Spleen (tissue), 11 donors: ENCODE measurements at regions not wholly inside any gene's neighbourhood (a gene's known extent, or its start where the extent isn't known, plus 50 kb on each side); places are given as distances from the start of the nearest gene placed in this dataset.

Experiments used
- DNase-seq: peaks from one replicate; pipeline ENCODE4 v3.0.0-alpha.2; 2020
- H3K27ac ChIP-seq, 8 donors: fragments of 200-600 bp; sonication (generic) in 7 of 8; 1 replicate in 4 of 8; 2 replicates in 4 of 8; pipeline versions ENCODE4 v1.5.0 to v1.8.0; 2016 to 2021; ENCODE audit warnings: inconsistent platforms in 4 of 8, mild to moderate bottlenecking in 4 of 8, moderate library complexity in 1 of 8
- H3K27me3 ChIP-seq, 7 donors: fragments of 200-600 bp; sonication (generic) in 6 of 7; replicated peaks in 1 of 7; 1 replicate in 4 of 7; 2 replicates in 3 of 7; pipeline versions ENCODE4 v1.5.0 to v1.8.0; 2016 to 2021; ENCODE audit warnings: inconsistent platforms in 3 of 7, mild to moderate bottlenecking in 1 of 7
- H3K36me3 ChIP-seq, 6 donors: fragments of 200-600 bp; sonication (generic) in 5 of 6; 1 replicate in 4 of 6; 2 replicates in 2 of 6; pipeline versions ENCODE4 v1.5.0 to v1.8.0; 2016 to 2021; ENCODE audit warnings: inconsistent platforms in 2 of 6
- H3K4me1 ChIP-seq, 6 donors: fragments of 200-600 bp; sonication (generic) in 5 of 6; 1 replicate in 3 of 6; 2 replicates in 3 of 6; pipeline versions ENCODE4 v1.5.0 to v1.8.0; 2016 to 2021; ENCODE audit warnings: inconsistent platforms in 3 of 6
- H3K4me3 ChIP-seq, 8 donors: fragments of 200-600 bp; sonication (generic) in 7 of 8; 1 replicate in 4 of 8; 2 replicates in 4 of 8; pipeline versions ENCODE4 v1.5.0 to v1.8.0; 2016 to 2021; ENCODE audit warnings: inconsistent platforms in 4 of 8, mild to moderate bottlenecking in 4 of 8, moderate library complexity in 2 of 8
- H3K9me3 ChIP-seq, 8 donors: fragments of 200-600 bp; sonication (generic) in 7 of 8; 1 replicate in 4 of 8; 2 replicates in 4 of 8; pipeline versions ENCODE4 v1.5.0 to v1.8.0; 2016 to 2021; ENCODE audit warnings: inconsistent platforms in 4 of 8
- CTCF ChIP-seq, 11 experiments: fragments of 200-600 bp in 7 of 11; fragments of 450-650 bp in 4 of 11; sonication (generic) in 4 of 11; IDR thresholded peaks in 8 of 11; conservative IDR thresholded peaks in 3 of 11; 1 replicate in 7 of 11; 2 replicates in 4 of 11; pipeline versions ENCODE4 v1.4.0 to v1.8.0; 2016 to 2021; ENCODE audit warnings: antibody characterized with exemption in 11 of 11, inconsistent platforms in 4 of 11, mild to moderate bottlenecking in 1 of 11
- POLR2A ChIP-seq, 3 donors: fragments of 450-650 bp; IDR thresholded peaks; one replicate each; pipeline ENCODE4 v1.5.1; 2017; ENCODE audit warnings: antibody characterized with exemption in 3 of 3, mild to moderate bottlenecking in 1 of 3
- POLR2AphosphoS5 ChIP-seq, 3 donors: sonication (generic); formaldehyde crosslinking; IDR thresholded peaks; one replicate each; pipeline ENCODE4 v1.5.1; 2017; ENCODE audit warnings: antibody characterized with exemption in 3 of 3
- WGBS, 5 donors: extraction: QIAGEN DNeasy Blood & Tissue Kit in 3 of 5; methylation state at CpG; one replicate each; pipeline versions ENCODE4 v1.1.5 to v1.1.7; 2013 to 2018; 5-methylcytosine and 5-hydroxymethylcytosine counted together
- intact Hi-C: fragments of 100-400 bp; cut with DNase I; formaldehyde crosslinking; loops from one replicate; pipeline ENCODE4 v1.15.0; 2023; ENCODE audit warnings: low total_unique reads
- donor health status: healthy with polysubstance abuse.
- donor health status: DM: no; HTN: no; CAD: no; lungs with moderate emphysema.
- donor health status: DM: no; HTN: no; CAD: no.
- donor health status: Bipolar disorder and iron deficiency.
- donor health status: healthy.
- donor health status: DM: no; HTN: no; CAD: no.
- donor health status: DM: yes; HTN: yes; CAD: no.

DNA sequence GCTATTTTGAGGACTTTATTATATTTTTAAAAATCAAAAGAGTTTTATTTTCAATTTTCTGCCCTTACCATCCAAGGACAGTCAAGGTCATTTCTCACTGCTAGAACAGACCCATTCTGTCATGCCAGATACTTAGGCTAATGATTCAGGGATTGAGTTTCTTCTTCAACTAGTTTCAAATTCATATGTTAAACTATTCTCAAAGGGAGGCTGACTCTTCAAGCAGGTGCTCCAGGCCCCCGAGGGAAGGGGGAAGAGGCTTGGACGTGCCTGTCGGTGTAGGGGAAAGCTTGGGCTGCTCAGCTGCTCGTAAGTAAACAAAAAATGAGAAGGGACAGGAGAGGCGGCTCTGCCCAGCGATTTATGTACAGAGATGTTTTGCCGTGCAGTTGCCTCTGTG lies 69.4 kb upstream of the MYLIP start:
- Histone ChIP-seq H3K27ac (no peak overlapping the region), H3K27me3 (no peaks in the 10 kb centered on the region), H3K4me1 (peaks cover 0 to 5% (median 0%) of the 10 kb centered on the region in 6 donors), H3K9me3 (no peaks in the 10 kb centered on the region), H3K36me3 (no peaks in the 10 kb centered on the region), H3K4me3 (no peak overlapping the region)
- intact Hi-C loops = no loop called here
- WGBS, 5 donors = 76 to 87% (median 81%) methylated on average over 7 of the region's 7 CpGs
- no peak for DNase-seq
- no peak for TF ChIP-seq POLR2A (IDR thresholded peaks at IDR 0.05)
- no peak for TF ChIP-seq CTCF (IDR thresholded peaks at IDR 0.05 in 8 of 11, conservative IDR thresholded peaks at IDR 0.05 in 3 of 11)
- TF ChIP-seq POLR2AphosphoS5 (IDR thresholded peaks at IDR 0.05) = no peak

DNA sequence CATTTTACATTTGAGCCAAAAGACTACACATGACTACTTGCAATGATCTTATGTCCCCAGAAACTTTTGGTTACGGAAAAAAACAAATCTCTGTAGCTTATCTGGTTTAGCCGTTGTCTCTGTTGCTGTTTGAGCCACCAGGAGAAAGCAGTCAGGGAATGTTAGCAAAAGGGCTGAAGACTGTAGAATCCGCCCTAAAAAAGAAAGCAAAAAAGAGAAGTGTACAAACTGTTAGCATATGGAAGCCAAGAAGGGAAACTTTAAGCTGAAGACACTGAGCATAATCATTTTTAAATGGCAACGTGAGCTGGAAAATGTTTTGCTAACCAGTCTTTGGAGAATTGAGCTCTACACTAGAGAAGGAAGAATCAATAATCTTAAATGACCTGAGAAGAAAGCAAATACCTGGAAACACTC lies 69.9 kb upstream of the MYLIP start:
- 82 to 92% (median 90%) methylated on average over 4 of the region's 4 CpGs for WGBS, 5 donors
- Histone ChIP-seq H3K4me1 (peaks cover 0 to 5% (median 0%) of the 10 kb centered on the region in 6 donors), H3K9me3 (no peaks in the 10 kb centered on the region), H3K27ac (no peak overlapping the region), H3K36me3 (no peaks in the 10 kb centered on the region), H3K27me3 (no peaks in the 10 kb centered on the region), H3K4me3 (no peak overlapping the region)
- DNase-seq = no peak
- intact Hi-C loops = no loop called here
- TF ChIP-seq CTCF (IDR thresholded peaks at IDR 0.05 in 8 of 11, conservative IDR thresholded peaks at IDR 0.05 in 3 of 11) (no peak), POLR2AphosphoS5 (IDR thresholded peaks at IDR 0.05) (no peak), POLR2A (IDR thresholded peaks at IDR 0.05) (no peak)

- H3K36me3 ChIP-seq = no peaks in the 10 kb centered on the region
- H3K4me3 ChIP-seq = no peak overlapping the region
- H3K27me3 ChIP-seq = no peaks in the 10 kb centered on the region
- no peak overlapping the region for H3K27ac ChIP-seq
- H3K9me3 ChIP-seq = no peaks in the 10 kb centered on the region
- 79 to 89% (median 85%) methylated on average over 6 of the region's 6 CpGs for WGBS, 5 donors
- intact Hi-C loops = no loop called here
- DNase-seq = no peak
- TF ChIP-seq POLR2A (IDR thresholded peaks at IDR 0.05) (no peak), POLR2AphosphoS5 (IDR thresholded peaks at IDR 0.05) (no peak), CTCF (IDR thresholded peaks at IDR 0.05 in 8 of 11, conservative IDR thresholded peaks at IDR 0.05 in 3 of 11) (no peak)
- H3K4me1 ChIP-seq = peaks cover 0 to 5% (median 0%) of the 10 kb centered on the region in 6 donors
Observed at GRCh38 chr6:16058201-16058928, 70.5 kb upstream of the MYLIP start.

DNA sequence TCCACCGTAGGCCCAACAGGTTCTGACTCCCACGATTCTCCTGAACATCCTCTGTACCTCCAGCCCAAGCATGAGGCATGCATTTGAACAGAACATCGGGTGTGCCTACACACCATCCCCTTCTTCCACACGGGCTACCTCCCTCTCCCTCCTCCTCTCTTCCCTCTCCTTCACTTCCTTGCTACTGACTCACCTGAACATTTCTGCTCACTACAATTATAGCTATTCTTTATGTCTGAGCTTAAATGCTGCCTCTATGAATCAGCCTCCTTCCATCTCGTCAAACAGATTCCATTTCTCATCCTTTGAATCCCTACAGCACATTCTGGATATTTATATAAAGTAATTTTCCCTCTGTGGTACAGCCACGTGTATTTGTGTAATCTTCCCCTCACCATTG lies 71.4 kb upstream of the MYLIP start:
- Histone ChIP-seq H3K9me3 (no peaks in the 10 kb centered on the region), H3K27ac (no peak overlapping the region), H3K4me1 (peaks cover 0 to 5% (median 0%) of the 10 kb centered on the region in 6 donors), H3K36me3 (no peaks in the 10 kb centered on the region), H3K27me3 (no peaks in the 10 kb centered on the region), H3K4me3 (no peak overlapping the region)
- TF ChIP-seq POLR2A (IDR thresholded peaks at IDR 0.05) = no peak
- no peak for TF ChIP-seq CTCF (IDR thresholded peaks at IDR 0.05 in 8 of 11, conservative IDR thresholded peaks at IDR 0.05 in 3 of 11)
- no peak for TF ChIP-seq POLR2AphosphoS5 (IDR thresholded peaks at IDR 0.05)
- intact Hi-C loops = no loop called here
- WGBS, 5 donors = 84 to 93% (median 85%) methylated on average over 6 of the region's 6 CpGs
- DNase-seq = no peak
